ENCODE measurements at regions not wholly inside any gene's neighbourhood (a gene's known extent, or its start where the extent isn't known, plus 50 kb on each side); places are given as distances from the start of the nearest gene placed in this dataset.
A peak's percentile ranks its signal among the peaks of the same experiment; 100 is the strongest.

- DNase-seq (ENCODE audit: low read depth in 3 of 3, low spot score in 2 of 3): no peak
These were observed 167.8 kb downstream of the RAB28 start for GRCh38 chr4:13316354-13316753.

DNA sequence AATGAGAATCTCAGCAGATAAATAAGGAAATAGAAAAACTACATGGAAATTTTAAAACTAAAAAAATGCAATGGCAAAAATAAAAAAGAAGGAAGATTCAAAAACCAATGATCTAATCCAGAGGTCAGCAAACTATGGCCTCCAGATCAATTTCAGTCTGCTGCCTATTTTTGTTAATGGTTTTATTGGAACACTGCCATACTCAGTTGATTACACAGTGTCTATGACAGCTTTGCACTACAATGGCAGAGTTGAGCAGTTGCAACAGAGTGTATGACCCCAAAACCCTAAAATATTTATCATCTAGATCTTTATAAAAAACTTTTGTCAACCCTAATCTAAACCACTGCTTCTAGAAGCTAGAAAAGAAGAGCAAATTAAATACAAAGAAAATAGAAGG lies 170.3 kb downstream of the RAB28 start:
- no peak for DNase-seq (ENCODE audit: low read depth in 3 of 3, low spot score in 2 of 3)

DNA sequence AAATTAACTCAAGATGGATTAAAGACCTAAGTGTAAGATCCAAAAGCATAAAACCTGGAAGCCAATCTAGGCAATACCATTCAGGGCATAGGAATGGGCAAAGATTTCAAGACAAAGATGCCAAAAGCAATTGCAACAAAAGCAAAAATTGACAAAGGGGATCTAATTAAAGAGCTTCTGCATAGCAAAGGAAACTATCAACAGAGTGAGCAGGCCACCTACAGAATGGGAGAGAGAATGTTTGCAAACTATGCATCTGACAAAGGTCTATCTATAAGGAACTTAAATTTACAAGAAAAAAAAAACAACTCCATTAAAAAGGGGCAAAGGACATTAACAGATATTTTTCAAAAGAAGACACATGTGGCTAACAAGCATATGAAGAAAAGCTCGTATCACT lies 171.9 kb downstream of the RAB28 start:
- no peak for DNase-seq (ENCODE audit: low read depth in 3 of 3, low spot score in 2 of 3)

DNA sequence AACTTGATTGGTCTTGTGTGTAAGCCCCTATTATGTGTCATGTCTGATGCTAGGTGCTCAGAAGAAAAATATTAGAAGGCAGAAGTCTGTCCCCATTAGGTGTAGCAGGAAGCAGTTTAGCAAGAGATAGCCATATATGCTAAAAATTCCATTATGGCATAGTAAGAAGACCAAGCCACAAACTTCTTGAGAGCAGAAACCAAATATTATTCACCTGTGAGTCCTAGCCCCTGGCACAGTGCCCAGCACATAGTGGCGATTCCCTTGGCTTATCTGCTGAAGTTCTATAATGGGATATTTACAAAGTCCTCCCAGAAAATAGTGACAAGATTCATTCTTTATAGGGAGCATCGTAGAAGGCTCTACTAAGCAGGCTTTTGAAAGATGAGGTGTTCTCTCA lies 174.4 kb downstream of the RAB28 start:
- no peak for DNase-seq (ENCODE audit: low read depth in 3 of 3, low spot score in 2 of 3)

- DNase-seq (ENCODE audit: low read depth in 3 of 3, low spot score in 2 of 3): no peak
These were observed 177.8 kb downstream of the RAB28 start for GRCh38 chr4:13306356-13306755.

DNA sequence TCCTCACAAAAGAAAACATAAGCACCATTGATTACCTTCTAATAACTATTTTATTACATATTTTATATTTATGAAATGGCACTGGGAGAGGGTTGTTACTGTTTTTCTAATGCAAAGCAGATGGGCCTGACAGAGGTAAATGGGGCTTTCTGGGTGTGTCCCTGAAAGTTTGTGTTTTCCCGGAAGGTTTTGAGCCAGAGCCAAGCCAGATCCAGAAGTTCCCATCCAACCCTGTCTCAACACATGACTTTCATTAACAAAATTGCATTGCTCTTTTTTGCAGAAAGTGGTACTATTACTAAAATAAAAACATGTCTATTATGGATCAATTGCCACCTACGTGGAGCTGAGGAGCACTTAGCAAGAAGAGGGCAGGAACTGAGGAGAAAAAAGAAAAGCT lies 181.3 kb downstream of the RAB28 start:
- DNase-seq (ENCODE audit: low read depth in 3 of 3, low spot score in 2 of 3): no peak

GRCh38 chr4:13299343-13299742 lies 184.8 kb downstream of the RAB28 start:
- no peak for DNase-seq (ENCODE audit: low read depth in 3 of 3, low spot score in 2 of 3)

- peak in 1 of 3 donors; percentile 15 for DNase-seq (ENCODE audit: low read depth in 3 of 3, low spot score in 2 of 3)
These were observed 185.5 kb downstream of the RAB28 start for GRCh38 chr4:13298655-13299054.

GRCh38 chr4:13296986-13297385 lies 187.2 kb downstream of the RAB28 start:
- no peak for DNase-seq (ENCODE audit: low read depth in 3 of 3, low spot score in 2 of 3)

DNA sequence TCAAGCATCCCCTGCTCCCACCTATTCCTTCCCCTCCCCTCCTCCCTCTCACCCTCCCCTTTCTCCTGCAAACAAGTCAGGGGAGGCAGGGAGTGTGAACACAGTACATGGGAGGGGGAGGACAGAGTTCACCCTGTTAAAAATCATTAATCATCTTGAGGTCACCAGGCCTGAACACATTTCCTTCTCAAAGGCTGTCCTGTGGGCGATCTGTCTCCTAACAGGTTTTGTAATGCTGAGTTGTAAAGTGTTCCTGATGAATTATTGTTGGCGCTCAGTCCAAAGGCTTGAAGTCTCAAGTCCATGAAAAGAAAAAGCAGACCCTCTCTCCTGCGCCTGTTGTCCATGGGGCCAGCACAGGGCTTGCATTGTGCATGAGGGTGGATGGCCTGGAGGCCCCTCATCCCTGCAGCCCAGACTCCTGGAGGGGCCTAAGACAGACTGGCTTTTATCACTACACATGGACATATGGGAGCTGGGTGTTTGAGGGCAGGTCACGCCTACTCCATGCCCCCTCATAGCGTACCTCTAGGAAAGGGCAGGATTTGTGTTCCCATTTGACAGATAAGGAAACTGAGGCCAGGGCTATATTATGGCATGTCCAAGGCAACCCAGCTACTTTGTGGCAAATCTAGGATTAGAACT lies 189.1 kb downstream of the RAB28 start:
- DNase-seq (ENCODE audit: low read depth in 3 of 3, low spot score in 2 of 3): peak; percentile 8 to 57 (median 44)

- no peak for DNase-seq (ENCODE audit: low read depth in 3 of 3, low spot score in 2 of 3)
These were observed 191.8 kb downstream of the RAB28 start for GRCh38 chr4:13292372-13292771.

- DNase-seq (ENCODE audit: low read depth in 3 of 3, low spot score in 2 of 3): no peak
These were observed 194.7 kb downstream of the RAB28 start for GRCh38 chr4:13289391-13289790.

DNA sequence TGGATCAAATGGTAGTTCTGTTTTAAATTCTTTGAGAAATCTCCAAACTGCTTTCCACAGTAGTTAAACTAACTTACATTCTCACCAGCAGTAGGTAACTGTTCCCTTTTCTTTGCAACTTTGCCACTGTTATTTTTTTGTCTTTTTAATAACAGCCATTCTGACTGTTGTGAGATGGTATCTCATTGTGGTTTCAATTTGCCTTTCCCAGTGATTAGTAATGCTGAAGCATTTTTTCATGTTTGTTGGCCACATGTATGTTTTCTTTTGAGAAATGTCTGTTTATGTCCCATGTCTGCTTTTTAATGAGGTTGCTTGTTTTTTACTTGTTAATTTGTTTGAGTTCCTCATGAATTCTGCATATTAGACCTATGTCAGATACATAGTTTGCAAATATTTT lies 198.8 kb downstream of the RAB28 start:
- DNase-seq (ENCODE audit: low read depth in 3 of 3, low spot score in 2 of 3): no peak

- DNase-seq (ENCODE audit: low read depth in 3 of 3, low spot score in 2 of 3): no peak
These were observed 199.2 kb downstream of the RAB28 start for GRCh38 chr4:13284932-13285331.

DNA sequence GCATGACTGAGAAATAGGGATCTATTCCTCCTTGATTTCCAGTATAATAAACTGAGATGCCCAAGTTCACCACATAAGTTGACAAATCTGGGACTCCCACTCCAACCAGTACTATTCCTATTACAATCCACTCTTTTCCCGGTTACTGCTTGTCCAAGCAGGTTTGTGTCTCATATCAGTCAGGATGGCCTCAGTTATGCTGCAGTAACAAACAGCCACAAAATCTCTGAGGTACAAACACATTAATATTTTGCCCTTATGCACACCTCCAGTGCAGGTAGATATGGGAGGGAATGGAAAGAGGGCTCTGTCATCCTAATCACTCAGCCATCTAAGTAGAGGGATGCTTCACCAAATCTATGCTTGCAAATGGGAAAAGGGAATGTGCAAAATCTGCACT lies 207.8 kb downstream of the RAB28 start:
- DNase-seq (ENCODE audit: low read depth in 3 of 3, low spot score in 2 of 3): no peak

DNA sequence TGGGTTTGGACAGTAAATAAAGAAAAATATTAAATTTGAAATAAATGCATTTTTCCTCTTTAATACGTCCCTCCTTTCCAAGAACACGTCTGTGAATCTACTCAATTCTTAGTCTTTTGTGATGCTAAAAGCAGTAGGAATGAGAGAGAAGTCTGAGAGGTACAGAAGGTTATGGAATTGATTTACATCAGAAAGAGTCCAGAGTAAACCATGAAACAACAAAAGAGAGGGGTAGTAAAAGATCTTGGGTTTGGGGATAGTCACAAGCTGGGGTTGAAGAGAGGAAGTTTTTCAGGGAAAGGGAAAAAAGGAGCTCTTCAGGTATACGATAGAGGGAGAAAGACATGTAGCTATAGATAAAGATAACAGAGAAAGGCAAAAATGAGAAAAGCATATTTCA lies 215.4 kb downstream of the RAB28 start:
- no peak for DNase-seq (ENCODE audit: low read depth in 3 of 3, low spot score in 2 of 3)

GRCh38 chr4:13268165-13268564 lies 216.0 kb downstream of the RAB28 start:
- no peak for DNase-seq (ENCODE audit: low read depth in 3 of 3, low spot score in 2 of 3)

DNA sequence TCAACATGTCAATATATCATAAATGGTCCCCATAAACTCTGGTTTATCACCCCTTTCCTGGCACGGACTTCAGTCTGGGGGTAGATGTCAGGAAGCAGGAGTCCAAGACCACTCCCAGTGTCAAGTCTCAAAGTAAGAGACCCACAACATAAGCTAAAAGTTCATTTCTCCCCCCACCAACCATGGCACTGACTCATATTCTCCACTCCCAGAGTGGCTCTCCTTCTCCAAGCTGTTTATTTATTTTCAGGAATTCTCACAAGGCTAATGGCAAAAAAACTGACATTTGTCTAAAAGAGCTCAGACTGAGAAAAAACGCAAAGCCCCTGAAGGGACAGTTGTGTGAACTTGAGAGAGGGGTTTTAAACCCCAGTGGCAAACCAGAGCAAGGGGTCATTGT lies 217.0 kb downstream of the RAB28 start:
- no peak for DNase-seq (ENCODE audit: low read depth in 3 of 3, low spot score in 2 of 3)

GRCh38 chr4:13266687-13267086 lies 217.5 kb downstream of the RAB28 start:
- no peak for DNase-seq (ENCODE audit: low read depth in 3 of 3, low spot score in 2 of 3)

- DNase-seq (ENCODE audit: low read depth in 3 of 3, low spot score in 2 of 3): no peak
These were observed 220.1 kb downstream of the RAB28 start for GRCh38 chr4:13263967-13264525.

GRCh38 chr4:13262816-13263215 lies 221.3 kb downstream of the RAB28 start:
- no peak for DNase-seq (ENCODE audit: low read depth in 3 of 3, low spot score in 2 of 3)

GRCh38 chr4:13261486-13262257 lies 222.5 kb downstream of the RAB28 start:
- peak in 2 of 3 donors; percentile 31 to 38 for DNase-seq (ENCODE audit: low read depth in 3 of 3, low spot score in 2 of 3)

All from right renal cortex interstitium (tissue), 3 donors.